GM18858 (cell line): ENCODE measurements at regions not wholly inside any gene's neighbourhood (a gene's known extent, or its start where the extent isn't known, plus 50 kb on each side); places are given as distances from the start of the nearest gene placed in this dataset.

Source experiments
- ATAC-seq: cut with Tn5 transposase; IDR thresholded peaks from one replicate; pipeline ENCODE4 v1.9.1; 2021; ENCODE audit not compliant: unreplicated experiment

- no peak for ATAC-seq
These were observed 620.1 kb upstream of the GCFC2 start for GRCh38 chr2:76330865-76331264.

- no peak for ATAC-seq
These were observed 615.9 kb upstream of the GCFC2 start for GRCh38 chr2:76326636-76327035.

GRCh38 chr2:76323381-76323780 lies 612.7 kb upstream of the GCFC2 start:
- ATAC-seq: no peak

GRCh38 chr2:76320716-76321115 lies 610.0 kb upstream of the GCFC2 start:
- no peak for ATAC-seq

- ATAC-seq: no peak
These were observed 608.2 kb upstream of the GCFC2 start for GRCh38 chr2:76318848-76319360.

- ATAC-seq: no peak
These were observed 606.0 kb upstream of the GCFC2 start for GRCh38 chr2:76316691-76317090.

GRCh38 chr2:76314271-76315020 lies 603.7 kb upstream of the GCFC2 start:
- no peak for ATAC-seq

- ATAC-seq: no peak
These were observed 601.5 kb upstream of the GCFC2 start for GRCh38 chr2:76312236-76312635.

- ATAC-seq: no peak
These were observed 601.0 kb upstream of the GCFC2 start for GRCh38 chr2:76311728-76312127.

- ATAC-seq: no peak
These were observed 600.3 kb upstream of the GCFC2 start for GRCh38 chr2:76310894-76311633.

GRCh38 chr2:76307495-76307894 lies 596.8 kb upstream of the GCFC2 start:
- ATAC-seq: no peak

- ATAC-seq: no peak
These were observed 587.3 kb upstream of the GCFC2 start for GRCh38 chr2:76298041-76298440.

GRCh38 chr2:76296438-76296837 lies 585.7 kb upstream of the GCFC2 start:
- ATAC-seq: no peak

- ATAC-seq: no peak
These were observed 585.0 kb upstream of the GCFC2 start for GRCh38 chr2:76295762-76296161.

GRCh38 chr2:76288598-76288997 lies 577.9 kb upstream of the GCFC2 start:
- ATAC-seq: no peak

- ATAC-seq: no peak
These were observed 577.4 kb upstream of the GCFC2 start for GRCh38 chr2:76288146-76288545.

GRCh38 chr2:76283350-76283749 lies 572.6 kb upstream of the GCFC2 start:
- ATAC-seq: no peak

GRCh38 chr2:76281156-76281841 lies 570.6 kb upstream of the GCFC2 start:
- ATAC-seq: no peak

GRCh38 chr2:76280686-76281085 lies 570.0 kb upstream of the GCFC2 start:
- no peak for ATAC-seq

- no peak for ATAC-seq
These were observed 568.4 kb upstream of the GCFC2 start for GRCh38 chr2:76279142-76279541.

GRCh38 chr2:76275788-76276187 lies 565.1 kb upstream of the GCFC2 start:
- no peak for ATAC-seq

- ATAC-seq: no peak
These were observed 564.0 kb upstream of the GCFC2 start for GRCh38 chr2:76274676-76275075.
